ENCODE measurements at regions not wholly inside any gene's neighbourhood (a gene's known extent, or its start where the extent isn't known, plus 50 kb on each side); places are given as distances from the start of the nearest gene placed in this dataset.

DNA sequence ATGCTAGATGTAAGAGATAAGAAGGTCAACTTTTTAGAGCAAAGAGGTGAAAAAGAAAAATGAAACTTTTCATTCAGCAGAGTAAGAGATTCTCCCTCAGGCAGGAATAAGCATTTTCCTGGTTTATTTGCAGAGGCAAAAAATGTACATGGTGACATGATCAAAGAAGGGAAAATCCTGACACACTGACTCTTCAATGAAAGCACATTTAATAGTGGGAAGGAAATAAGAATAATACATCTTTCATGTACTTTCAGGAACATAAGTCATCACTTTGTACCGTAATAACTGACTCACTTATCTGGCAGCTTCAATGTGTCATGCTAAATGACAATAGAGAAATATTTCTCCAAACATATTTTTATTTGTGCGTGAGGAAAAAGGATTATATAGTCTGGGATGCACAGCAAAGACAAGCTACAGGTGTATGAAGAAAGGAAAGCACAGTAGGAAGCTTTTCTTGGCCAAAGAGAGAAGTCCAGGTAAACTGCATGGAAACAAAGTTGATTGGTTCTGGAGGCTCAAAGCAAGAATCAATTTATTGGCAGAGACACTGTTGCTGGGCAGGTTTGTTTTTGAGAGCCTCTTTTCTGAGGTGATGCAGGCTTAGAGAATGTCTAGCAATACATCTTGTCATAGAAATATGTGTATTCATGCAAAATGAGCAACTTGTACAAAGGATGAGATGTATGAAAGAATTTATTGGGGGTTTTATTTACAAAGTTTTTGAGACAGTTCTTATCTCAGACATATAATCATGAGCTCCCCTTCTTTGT is 1409.0 kb downstream of the PLA2G4A start:
- no peak for DNase-seq

DNA sequence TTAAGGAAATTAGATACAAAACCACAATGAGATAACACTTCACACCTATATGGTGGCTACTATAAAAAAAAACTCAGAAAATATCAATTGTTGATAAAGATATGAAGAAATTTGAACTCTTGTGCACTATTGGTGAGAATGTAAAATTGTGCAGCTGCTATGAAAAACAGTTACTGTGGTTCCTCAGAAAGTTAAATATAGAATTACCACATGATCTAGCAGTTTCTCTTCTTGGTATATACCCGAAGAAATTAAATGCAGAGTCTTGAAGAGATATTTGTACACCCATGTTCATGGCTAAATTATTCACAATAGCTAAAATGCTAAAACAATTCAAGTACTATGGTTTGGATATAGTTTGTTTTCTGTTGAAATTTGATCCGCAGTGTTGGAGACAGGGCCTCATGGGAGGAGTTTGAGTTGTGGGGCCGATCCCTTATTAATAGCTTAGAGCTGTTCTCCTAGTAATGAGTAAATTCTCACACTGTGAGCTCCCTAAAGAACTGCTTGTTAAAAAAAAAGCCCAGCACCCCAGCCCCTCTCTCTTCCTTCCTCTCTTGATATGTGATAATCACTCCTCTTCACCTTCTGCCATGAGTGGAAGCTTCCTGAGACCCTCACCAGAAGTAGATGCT is 1412.1 kb downstream of the PLA2G4A start:
- no peak for DNase-seq

DNA sequence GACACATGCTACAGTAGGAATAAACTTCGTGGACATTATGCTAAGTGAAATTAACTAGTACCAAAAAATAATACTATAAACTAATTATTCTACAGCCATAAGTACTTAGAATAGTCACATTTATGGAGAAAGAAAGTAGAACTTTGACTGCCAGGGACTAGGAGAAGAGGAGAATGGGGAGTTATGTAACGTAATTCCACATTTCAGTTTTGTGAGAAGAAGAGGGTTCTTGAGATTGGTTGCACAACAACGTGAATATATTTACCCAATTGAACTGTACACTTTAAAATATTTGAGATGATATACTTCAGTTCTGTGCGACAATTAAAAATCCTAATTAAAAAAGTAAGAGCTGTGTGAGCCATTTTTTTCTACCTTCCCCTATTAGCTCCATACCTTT is 1412.9 kb downstream of the PLA2G4A start:
- no peak for DNase-seq

DNA sequence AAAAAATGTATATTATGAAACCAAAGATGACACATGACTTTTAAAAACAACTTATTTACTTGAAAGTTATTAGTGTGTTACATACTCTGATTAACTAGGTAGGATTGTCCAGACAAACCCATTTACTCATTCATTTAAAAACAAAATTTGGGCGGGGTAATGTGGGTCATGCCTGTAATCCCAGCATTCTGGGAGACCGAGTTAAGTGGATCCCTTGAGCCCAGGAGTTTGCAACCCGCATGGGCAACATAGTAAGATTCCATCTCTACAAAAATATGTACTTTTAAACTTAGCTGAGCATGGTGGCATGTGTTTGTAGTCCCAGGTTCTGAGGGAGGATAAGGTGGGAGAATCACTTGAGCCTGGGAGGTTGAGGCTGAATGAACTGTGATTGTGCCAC is 1414.7 kb downstream of the PLA2G4A start:
- DNase-seq: no peak

DNA sequence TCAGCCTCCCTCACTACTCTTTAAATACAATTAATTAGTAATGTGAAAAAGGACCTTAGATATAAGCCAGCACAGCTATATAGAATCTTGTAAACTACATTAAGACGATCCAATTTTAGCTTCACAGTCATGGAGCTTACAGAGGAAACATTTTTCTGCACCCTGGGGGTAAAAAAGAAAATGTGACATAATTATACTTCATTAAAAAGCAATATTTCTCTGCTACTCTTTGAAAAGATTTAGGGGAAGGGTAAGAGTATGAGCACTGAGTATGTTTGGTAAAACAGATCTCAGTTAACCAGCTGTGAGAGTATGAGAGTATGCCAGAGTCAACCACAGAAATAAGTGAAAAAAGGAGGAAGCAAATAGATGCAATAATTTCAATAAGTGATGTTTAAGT is 1415.9 kb downstream of the PLA2G4A start:
- no peak for DNase-seq

GRCh38 chr1:188247255-188247654 is 1418.5 kb downstream of the PLA2G4A start:
- no peak for DNase-seq

- DNase-seq: no peak
Measured at GRCh38 chr1:188249811-188250210, 1421.1 kb downstream of the PLA2G4A start.

DNA sequence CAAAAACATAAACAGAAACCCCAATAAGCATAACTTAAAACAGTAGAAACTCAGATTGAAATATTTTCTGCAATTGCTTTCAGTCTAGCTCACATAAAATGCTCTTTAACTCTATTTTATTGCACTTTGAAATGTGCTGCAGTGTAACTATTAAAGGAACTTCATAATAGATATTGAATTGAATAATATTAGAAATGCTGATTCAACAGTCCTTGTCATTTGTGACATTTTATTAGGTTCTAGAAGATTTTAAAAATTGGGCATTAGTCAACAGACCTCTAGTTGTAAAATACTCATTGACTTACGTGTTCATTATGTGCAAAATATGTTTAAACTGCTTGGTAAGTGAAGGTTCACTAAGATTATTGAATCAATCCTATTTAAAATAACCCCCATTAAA is 1422.3 kb downstream of the PLA2G4A start:
- DNase-seq: no peak

- DNase-seq: no peak
Measured at GRCh38 chr1:188261849-188262248, 1433.1 kb downstream of the PLA2G4A start.

GRCh38 chr1:188269956-188270355 is 1441.2 kb downstream of the PLA2G4A start:
- no peak for DNase-seq

GRCh38 chr1:188270497-188270896 is 1441.7 kb downstream of the PLA2G4A start:
- DNase-seq: no peak

DNA sequence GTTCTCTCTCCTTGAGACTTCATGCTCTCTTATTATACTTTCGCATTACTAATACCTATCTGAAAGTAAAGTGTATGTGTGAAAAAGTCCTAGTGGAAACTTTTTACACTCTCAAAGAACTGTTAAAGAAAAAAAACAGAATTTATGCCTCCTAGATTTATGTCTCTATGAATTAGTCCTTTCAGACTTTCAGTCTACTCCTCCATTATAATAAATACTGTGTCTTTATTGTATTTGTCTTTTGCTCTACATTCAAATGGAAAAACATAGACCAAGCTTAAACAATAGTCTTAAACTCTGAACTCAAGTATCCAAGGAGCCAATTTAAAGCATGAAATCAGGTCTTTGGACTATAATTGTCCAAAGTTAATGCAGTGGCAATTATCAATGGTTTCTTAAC is 1449.0 kb downstream of the PLA2G4A start:
- no peak for DNase-seq

- no peak for DNase-seq
Measured at GRCh38 chr1:188281921-188282320, 1453.2 kb downstream of the PLA2G4A start.

DNA sequence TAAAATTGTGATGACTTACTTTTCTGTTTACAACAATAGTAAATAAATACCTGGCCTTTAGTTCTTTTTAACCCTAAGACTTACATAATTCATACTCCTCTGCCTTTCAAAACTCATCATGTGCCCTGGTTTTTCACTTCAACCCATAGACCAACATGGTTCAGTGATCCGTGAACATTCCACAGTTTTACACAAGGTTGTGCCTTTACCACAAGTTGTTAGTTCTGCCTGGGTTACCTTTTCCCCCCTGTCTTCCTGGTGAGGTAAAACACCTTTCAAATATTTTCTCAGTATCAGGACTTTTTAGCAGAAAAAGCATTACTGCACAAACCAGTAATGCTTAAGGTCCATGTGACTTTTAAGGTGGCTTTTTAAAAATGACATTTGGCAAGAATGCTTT is 1466.4 kb downstream of the PLA2G4A start:
- DNase-seq: no peak

- no peak for DNase-seq
Measured at GRCh38 chr1:188302746-188303145, 1474.0 kb downstream of the PLA2G4A start.

DNA sequence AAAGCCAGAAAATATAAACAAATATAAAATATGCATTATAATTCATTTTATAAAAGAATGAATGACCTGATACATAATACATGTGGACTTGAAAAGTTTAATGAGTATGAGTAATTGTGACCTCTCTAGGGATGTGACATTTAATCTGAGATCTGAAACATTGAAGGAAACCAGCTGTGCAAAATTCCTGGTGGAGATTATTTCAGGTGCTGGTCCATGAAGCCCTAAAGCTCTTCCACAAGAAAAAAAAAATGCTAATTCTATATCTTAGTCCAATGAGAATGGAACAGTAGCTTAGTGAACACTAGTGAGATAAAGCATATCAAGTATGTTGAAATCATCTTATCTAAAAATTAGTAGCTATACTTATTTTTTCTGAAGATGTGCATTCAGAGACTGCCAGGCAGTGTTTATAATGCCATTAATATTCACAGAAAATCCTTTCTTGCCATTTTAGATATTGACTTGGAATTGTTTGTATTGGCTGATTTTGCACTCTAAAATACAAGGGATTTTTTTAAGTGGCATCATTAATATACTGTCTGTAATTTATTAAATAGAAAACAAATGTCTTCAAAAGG is 1485.9 kb downstream of the PLA2G4A start:
- DNase-seq: no peak

GRCh38 chr1:188317894-188318293 is 1489.1 kb downstream of the PLA2G4A start:
- no peak for DNase-seq

DNA sequence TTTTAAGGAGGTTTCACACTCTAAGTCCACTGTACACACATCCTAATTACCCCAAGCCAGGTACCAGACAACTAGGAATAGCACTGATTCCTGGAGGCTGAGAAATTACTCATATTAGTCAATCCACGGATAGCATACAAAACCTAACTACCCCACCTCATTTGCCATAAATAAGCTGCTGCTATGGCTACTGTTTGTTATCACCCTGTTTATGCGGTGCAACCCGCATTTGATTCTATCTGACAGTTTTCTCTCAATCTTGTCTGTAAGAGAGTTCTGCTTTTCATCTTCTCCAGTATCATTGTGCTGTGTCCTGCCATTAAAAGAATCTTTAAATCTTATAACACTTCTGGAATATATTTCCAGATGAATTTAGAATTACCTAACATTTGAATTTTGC is 1496.5 kb downstream of the PLA2G4A start:
- no peak for DNase-seq

- no peak for DNase-seq
Measured at GRCh38 chr1:188343914-188344313, 1515.2 kb downstream of the PLA2G4A start.

DNA sequence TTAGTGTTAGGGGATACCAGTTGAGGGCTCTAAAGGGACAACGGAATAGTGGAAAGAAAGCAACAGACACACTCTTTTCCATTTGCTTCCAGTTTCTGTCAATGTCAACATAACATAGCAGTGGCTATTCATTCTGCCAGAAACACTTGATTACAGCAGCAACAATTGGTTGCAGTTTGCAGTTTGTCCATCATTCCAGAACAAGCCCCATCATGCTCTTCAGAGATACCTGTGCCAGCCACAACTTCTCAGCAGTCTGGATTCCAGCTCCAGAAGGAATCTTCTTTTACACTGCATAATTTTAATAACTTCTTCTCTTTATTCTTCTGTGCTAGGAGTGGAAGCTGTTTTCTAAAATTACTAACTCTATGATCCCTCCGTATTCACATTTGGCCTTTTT is 1521.4 kb downstream of the PLA2G4A start:
- no peak for DNase-seq

DNA sequence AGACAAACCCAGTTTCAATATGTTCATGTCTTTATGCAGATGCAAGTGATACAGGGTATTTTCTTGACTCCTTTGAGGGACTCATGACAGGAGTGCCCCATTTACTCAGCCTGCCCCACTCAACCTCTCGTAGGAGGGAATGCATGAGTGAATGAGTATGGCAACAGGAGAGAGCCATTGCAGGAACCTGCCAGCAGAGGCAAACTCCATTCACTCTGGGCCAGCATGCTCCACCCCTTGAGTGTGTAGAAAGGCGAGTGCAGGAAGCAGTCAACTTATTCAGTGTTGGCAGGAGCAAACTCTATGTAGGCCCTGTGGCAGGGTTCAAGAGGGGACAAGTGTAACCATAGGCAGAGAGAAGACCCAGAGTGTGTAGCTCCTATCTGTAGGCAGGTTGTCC is 1526.3 kb downstream of the PLA2G4A start:
- DNase-seq: no peak

GRCh38 chr1:188355847-188356246 is 1527.1 kb downstream of the PLA2G4A start:
- no peak for DNase-seq

- DNase-seq: no peak
Measured at GRCh38 chr1:188359315-188359714, 1530.6 kb downstream of the PLA2G4A start.

- DNase-seq: no peak
Measured at GRCh38 chr1:188363943-188364342, 1535.2 kb downstream of the PLA2G4A start.

Measured in COR-L47 (cell line).